IPS-20b (cell line): ENCODE measurements at regions not wholly inside any gene's neighbourhood (a gene's known extent, or its start where the extent isn't known, plus 50 kb on each side); places are given as distances from the start of the nearest gene placed in this dataset.
"Not testable (repeated sequence)": the region's sequence is repeated elsewhere in the genome, so short reads cannot be mapped to it uniquely, and the experiment has no call there.

Experiments
- H3K27ac ChIP-seq: one replicate; pipeline ENCODE4 v1.5.1; 2013; ENCODE audit warnings: low read length
- H3K27me3 ChIP-seq: 2 replicates; pipeline ENCODE4 v1.6.1; 2013; ENCODE audit warnings: mild to moderate bottlenecking, low read length, inconsistent platforms; ENCODE audit not compliant: insufficient read depth
- H3K36me3 ChIP-seq: 2 replicates; pipeline ENCODE4 v1.6.1; 2013; ENCODE audit warnings: low read depth, mild to moderate bottlenecking, inconsistent platforms, low read length, moderate library complexity; ENCODE audit not compliant: insufficient read depth
- H3K4me1 ChIP-seq: 2 replicates; pipeline ENCODE4 v1.6.1; 2013; ENCODE audit warnings: mild to moderate bottlenecking, control low read depth, inconsistent platforms, low read length, moderate library complexity; ENCODE audit not compliant: insufficient read depth
- H3K4me3 ChIP-seq: 2 replicates; pipeline ENCODE4 v1.5.1; 2013; ENCODE audit warnings: mild to moderate bottlenecking, low read length, inconsistent platforms
- H3K9ac ChIP-seq: 2 replicates; pipeline ENCODE4 v1.6.1; 2013; ENCODE audit warnings: low read depth, mild to moderate bottlenecking, inconsistent platforms, low read length, moderate library complexity
- H3K9me3 ChIP-seq: 2 replicates; pipeline ENCODE4 v1.6.1; 2013; ENCODE audit warnings: mild to moderate bottlenecking, low read depth, low read length, inconsistent platforms; ENCODE audit not compliant: insufficient read depth

DNA sequence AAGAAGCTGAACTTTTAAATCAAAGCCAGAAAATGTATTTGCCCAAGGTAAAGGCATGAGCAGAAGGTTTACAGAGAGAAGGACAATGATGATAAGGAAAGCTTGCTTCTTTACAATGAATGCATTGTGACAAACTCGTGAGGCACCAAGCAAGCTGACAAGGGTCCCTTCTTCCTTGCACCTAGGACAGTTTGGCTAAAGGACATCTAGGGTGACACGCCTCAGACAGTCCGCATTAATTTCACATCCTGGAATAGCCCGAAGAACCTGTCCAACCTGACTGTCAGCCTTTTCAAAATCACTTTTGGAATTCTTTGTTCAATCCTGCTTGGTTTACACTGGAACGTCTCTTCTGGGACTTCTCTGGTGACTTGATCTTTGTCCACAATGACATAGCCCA, 146.4 kb upstream of the MAP3K1 start:
- H3K27me3 ChIP-seq: 0 out of 2 replicates have a peak, but pooled peaks cover 3% of the 10 kb centered on the region
- no peaks in the 10 kb centered on the region for H3K36me3 ChIP-seq
- no peak overlapping the region for H3K9ac ChIP-seq
- H3K4me1 ChIP-seq: peaks cover 31% of the 10 kb centered on the region
- no peaks in the 10 kb centered on the region for H3K9me3 ChIP-seq
- no peak overlapping the region for H3K4me3 ChIP-seq
- H3K27ac ChIP-seq: no peak overlapping the region

DNA sequence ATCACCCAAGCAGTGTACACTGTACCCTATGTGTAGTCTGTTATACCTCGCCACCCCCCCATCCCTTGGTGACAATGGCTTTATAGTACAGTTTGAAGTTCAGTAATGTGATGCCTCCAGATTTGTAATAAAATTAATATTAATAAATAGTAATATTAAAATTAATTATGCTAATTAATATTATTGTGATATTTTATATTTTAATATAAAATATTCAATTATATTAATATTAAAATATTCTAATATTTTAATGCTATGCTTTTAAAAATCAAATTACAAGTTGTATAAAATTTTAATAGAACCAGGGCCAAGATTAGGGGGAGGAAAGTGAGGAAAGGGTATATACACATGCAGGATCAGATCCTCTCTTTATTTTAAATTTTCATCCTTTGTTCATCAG, 147.7 kb upstream of the MAP3K1 start:
- H3K36me3 ChIP-seq: no peaks in the 10 kb centered on the region
- H3K9ac ChIP-seq: no peak overlapping the region
- no peak overlapping the region for H3K27ac ChIP-seq
- H3K9me3 ChIP-seq: no peaks in the 10 kb centered on the region
- H3K4me1 ChIP-seq: peaks cover 39% of the 10 kb centered on the region
- no peak overlapping the region for H3K4me3 ChIP-seq
- H3K27me3 ChIP-seq: no peaks in the 10 kb centered on the region

GRCh38 chr5:56666901-56667300, 148.4 kb upstream of the MAP3K1 start:
- no peaks in the 10 kb centered on the region for H3K27me3 ChIP-seq
- no peak overlapping the region for H3K27ac ChIP-seq
- H3K9ac ChIP-seq: no peak overlapping the region
- H3K9me3 ChIP-seq: no peaks in the 10 kb centered on the region
- H3K4me3 ChIP-seq: no peak overlapping the region
- H3K36me3 ChIP-seq: no peaks in the 10 kb centered on the region
- H3K4me1 ChIP-seq: peaks cover 37% of the 10 kb centered on the region

DNA sequence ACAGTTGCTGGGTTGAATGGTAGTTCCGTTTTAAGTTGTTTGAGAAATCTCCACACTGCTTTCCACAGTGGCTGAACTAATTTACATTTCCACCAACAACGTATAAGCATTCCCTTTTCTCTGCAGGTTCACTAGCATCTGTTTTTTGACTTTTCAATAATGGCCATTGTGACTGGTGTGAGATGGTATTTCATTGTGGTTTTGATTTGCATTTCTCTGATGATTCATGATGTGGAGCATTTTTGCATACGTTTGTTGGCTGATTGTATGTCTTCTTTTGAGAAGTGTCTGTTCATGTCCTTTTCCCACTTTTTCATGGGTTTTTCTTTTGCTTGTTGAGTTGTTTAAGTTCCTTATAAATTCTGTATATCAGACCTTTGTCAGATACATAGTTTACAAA, 150.2 kb upstream of the MAP3K1 start:
- H3K27me3 ChIP-seq, H3K36me3 ChIP-seq, H3K9me3 ChIP-seq, H3K4me3 ChIP-seq, H3K27ac ChIP-seq, H3K9ac ChIP-seq: not testable (repeated sequence)
- H3K4me1 ChIP-seq: peaks cover 20% of the 10 kb centered on the region

DNA sequence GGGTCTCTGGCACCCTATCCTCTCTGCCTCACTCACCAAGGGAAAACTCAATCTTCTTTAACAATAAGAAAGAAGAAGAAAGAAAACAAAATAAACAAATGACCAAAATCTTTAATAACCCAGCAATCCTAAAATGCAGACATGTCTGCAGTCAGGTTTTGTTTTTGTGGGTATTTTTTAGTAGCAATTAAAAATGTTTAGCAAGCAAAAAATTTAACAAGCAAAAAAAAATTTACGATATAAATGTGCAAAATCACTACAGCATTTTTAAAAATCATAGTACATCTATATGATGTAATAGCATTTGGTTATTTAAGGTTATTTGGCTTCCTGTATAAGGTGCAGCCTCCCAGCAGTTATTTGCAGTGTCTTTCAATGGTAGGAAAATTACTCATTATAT, 151.3 kb upstream of the MAP3K1 start:
- H3K27me3 ChIP-seq: no peaks in the 10 kb centered on the region
- no peak overlapping the region for H3K27ac ChIP-seq
- H3K36me3 ChIP-seq: no peaks in the 10 kb centered on the region
- peaks cover 9% of the 10 kb centered on the region for H3K4me1 ChIP-seq
- H3K9me3 ChIP-seq: no peaks in the 10 kb centered on the region
- H3K4me3 ChIP-seq: no peak overlapping the region
- no peak overlapping the region for H3K9ac ChIP-seq

- no peaks in the 10 kb centered on the region for H3K27me3 ChIP-seq
- no peak overlapping the region for H3K9ac ChIP-seq
- no peak overlapping the region for H3K27ac ChIP-seq
- no peaks in the 10 kb centered on the region for H3K36me3 ChIP-seq
- H3K4me1 ChIP-seq: peaks cover 8% of the 10 kb centered on the region; the same call in 1 of the 2 replicates
- H3K4me3 ChIP-seq: no peak overlapping the region
- no peaks in the 10 kb centered on the region for H3K9me3 ChIP-seq
Measured at GRCh38 chr5:56663523-56663922, 151.8 kb upstream of the MAP3K1 start.

DNA sequence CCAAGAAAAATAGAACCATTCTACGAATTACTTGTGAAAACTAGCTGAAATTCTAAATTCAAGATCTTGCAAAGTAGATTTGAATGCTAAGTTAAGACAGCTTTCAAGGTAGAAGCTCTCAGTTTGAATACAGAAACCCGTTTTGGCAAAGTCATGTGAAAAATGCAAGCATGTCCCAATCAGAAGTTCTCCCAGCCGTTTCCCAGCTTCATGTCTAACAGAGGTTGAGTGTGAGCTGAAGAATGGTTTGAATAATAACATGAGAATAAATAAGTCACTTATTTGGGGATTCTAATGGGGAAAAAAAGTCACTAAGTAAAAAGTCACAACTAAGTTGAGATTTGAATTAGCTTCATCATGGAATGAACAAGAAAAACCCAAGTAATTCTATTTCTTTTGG, 152.5 kb upstream of the MAP3K1 start:
- Histone ChIP-seq H3K4me3 (no peak overlapping the region), H3K4me1 (peaks cover 8% of the 10 kb centered on the region; the same call in 1 of the 2 replicates), H3K27me3 (no peaks in the 10 kb centered on the region), H3K36me3 (no peaks in the 10 kb centered on the region), H3K9ac (no peak overlapping the region), H3K27ac (no peak overlapping the region), H3K9me3 (no peaks in the 10 kb centered on the region)

- Histone ChIP-seq H3K4me3 (no peak overlapping the region), H3K4me1 (peaks cover 8% of the 10 kb centered on the region; the same call in 1 of the 2 replicates), H3K27me3 (no peaks in the 10 kb centered on the region), H3K36me3 (no peaks in the 10 kb centered on the region), H3K9ac (no peak overlapping the region), H3K27ac (no peak overlapping the region), H3K9me3 (no peaks in the 10 kb centered on the region)
Measured at GRCh38 chr5:56659971-56660370, 155.4 kb upstream of the MAP3K1 start.

DNA sequence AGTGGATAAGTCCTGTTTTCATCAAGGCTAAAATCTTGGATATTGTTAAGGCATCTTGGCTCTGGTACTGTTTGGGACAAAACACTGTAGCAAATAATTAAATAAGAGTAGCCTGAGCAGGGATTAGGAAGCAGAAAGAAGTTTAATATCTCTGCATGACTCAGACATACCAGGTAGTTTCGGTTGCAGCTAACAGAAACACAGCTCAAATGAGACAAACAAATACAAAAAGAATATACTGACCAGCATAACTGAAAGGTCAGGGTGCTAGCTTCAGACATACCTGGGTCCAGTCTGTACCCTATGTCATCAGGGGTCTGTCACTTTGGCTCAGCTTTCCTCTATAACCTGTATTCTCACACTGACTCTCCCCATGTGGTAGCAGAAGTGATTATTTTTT, 156.4 kb upstream of the MAP3K1 start:
- H3K27ac ChIP-seq: no peak overlapping the region
- no peaks in the 10 kb centered on the region for H3K36me3 ChIP-seq
- H3K9ac ChIP-seq: no peak overlapping the region
- peaks cover 8% of the 10 kb centered on the region; the same call in 1 of the 2 replicates for H3K4me1 ChIP-seq
- H3K4me3 ChIP-seq: no peak overlapping the region
- no peaks in the 10 kb centered on the region for H3K27me3 ChIP-seq
- H3K9me3 ChIP-seq: no peaks in the 10 kb centered on the region

DNA sequence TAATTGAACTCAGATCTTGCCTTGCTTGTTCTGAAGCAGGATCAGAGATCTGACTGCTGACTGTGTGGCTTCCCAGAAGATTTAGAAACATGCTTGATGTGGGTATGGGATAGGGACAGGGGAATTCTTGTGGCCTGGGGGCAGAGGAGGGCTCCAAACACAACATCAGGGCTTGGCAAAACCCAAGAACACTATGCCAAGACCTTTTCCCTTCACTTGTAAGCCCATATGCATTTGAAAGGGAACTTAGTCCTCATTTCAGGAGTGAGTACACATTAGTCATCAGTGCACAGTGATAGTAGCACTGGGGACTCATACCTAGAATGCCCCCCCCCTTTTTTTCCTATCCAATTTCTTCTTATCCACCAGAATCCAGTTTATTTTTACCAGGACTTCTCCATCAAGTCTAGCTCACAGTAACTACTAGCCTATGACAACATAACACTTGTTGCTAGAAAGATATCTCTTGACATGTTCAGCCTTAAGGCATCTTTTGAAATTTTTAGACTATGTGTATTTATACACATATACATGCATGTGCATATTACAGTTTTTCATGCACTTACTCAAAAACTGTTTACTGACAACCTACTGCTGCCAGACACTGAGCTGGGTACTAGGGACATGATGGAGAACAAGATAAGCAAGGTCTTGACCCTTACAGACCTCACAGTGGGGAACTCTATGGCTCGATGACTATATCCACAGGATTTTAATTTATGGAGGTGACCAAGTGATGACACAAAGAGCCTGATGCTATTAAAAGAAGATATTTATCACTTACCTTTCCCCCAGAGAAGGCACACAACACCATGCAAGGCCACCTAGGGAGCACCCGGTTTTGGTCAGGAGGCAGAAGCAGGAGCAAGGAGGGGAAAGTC, 158.3 kb upstream of the MAP3K1 start:
- no peaks in the 10 kb centered on the region for H3K36me3 ChIP-seq
- no peak overlapping the region for H3K27ac ChIP-seq
- H3K4me3 ChIP-seq: no peak overlapping the region
- H3K4me1 ChIP-seq: no peaks in the 10 kb centered on the region
- H3K9ac ChIP-seq: no peak overlapping the region
- H3K9me3 ChIP-seq: no peaks in the 10 kb centered on the region
- no peaks in the 10 kb centered on the region for H3K27me3 ChIP-seq

DNA sequence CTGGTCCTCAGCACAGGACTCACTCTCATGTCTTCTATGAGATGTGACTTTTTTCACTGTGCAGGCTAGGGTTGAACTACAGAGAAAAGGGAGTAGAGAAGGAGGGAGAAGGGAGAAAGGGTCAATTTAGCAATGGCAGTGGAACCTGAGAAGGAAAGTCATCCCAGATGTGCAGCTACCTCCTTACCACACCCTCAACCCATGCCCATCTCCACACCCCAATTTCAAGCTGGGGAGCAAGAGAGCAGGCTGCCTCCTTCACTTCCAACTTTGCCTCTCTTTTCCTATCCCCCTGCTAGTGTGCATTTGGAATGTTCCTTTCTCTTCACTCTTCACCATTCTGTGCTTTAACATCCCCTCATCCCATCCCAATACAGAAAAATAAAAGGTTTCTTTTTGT, 163.5 kb upstream of the MAP3K1 start:
- Histone ChIP-seq H3K4me3 (no peak overlapping the region), H3K9me3 (no peaks in the 10 kb centered on the region), H3K27ac (no peak overlapping the region), H3K4me1 (no peaks in the 10 kb centered on the region; the same call in 1 of the 2 replicates), H3K27me3 (no peaks in the 10 kb centered on the region), H3K9ac (no peak overlapping the region), H3K36me3 (no peaks in the 10 kb centered on the region)

DNA sequence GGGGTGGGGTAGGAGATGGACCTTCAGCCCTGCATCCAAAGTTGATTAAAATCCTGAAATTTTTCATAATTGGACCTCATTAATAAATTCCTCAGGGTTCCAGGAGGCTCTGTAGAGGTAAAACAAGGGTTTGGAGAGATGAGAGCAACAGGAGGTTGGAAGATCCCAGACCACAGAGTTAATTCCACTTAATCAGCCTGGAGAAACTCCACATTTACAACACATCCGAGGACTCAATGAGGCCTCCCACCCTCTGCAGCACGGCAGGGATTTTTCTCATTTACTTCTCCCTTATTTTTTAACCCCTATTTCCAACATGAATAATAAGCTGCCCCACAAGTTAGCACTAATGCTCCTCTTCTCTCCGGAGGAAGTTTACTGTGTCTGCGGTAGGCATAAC, 165.0 kb upstream of the MAP3K1 start:
- H3K4me1 ChIP-seq: no peaks in the 10 kb centered on the region; the same call in 1 of the 2 replicates
- no peaks in the 10 kb centered on the region for H3K9me3 ChIP-seq
- no peak overlapping the region for H3K4me3 ChIP-seq
- no peak overlapping the region for H3K9ac ChIP-seq
- no peaks in the 10 kb centered on the region for H3K36me3 ChIP-seq
- no peaks in the 10 kb centered on the region for H3K27me3 ChIP-seq
- no peak overlapping the region for H3K27ac ChIP-seq
